HL-60 (cell line): ENCODE measurements at regions not wholly inside any gene's neighbourhood (a gene's known extent, or its start where the extent isn't known, plus 50 kb on each side); places are given as distances from the start of the nearest gene placed in this dataset.

Source experiments
- CTCF ChIP-seq: IDR thresholded peaks from one replicate; pipeline ENCODE4 v1.5.1; 2011; ENCODE audit warnings: low read length, control low read depth, inconsistent platforms; ENCODE audit not compliant: insufficient read depth
- POLR2AphosphoS5 ChIP-seq: IDR thresholded peaks from 2 replicates; pipeline ENCODE4 v1.6.1; 2012; ENCODE audit warnings: low read depth

GRCh38 chr3:22380253-22380652 is 629.2 kb upstream of the ZNF385D start:
- TF ChIP-seq POLR2AphosphoS5 (no peak), CTCF (no peak)
